Endothelial cell of umbilical vein (primary cell): ENCODE measurements at regions not wholly inside any gene's neighbourhood (a gene's known extent, or its start where the extent isn't known, plus 50 kb on each side); places are given as distances from the start of the nearest gene placed in this dataset.

Source experiments
- BruUV-seq: library from RNA; stranded (reverse); fragments of 400-500 nt; replicated peaks from 2 replicates; lab custom pipeline; 2021; lab: Mats Ljungman, UMichigan
- CTCF ChIA-PET: fragments of 300-600, 350-600 bp; sonication (Branson Sonifier 250); formaldehyde crosslinking; loops from one replicate; lab custom pipeline; 2021; ENCODE audit warnings: antibody characterized with exemption, inconsistent platforms; lab: Charles Lee
- POLR2A ChIA-PET: fragments of 300-600, 350-600 bp; sonication (Branson Sonifier 250); formaldehyde crosslinking; loops from one replicate; lab custom pipeline; 2021; ENCODE audit warnings: antibody characterized with exemption, inconsistent platforms; lab: Charles Lee
- DNase-seq: peaks from one replicate; pipeline ENCODE4 v3.0.0-alpha.2; 2011; ENCODE audit warnings: low read depth, low spot score
- FAIRE-seq: peaks from 2 replicates; lab custom pipeline; 2011; peaks lifted over from hg19 to GRCh38; lab: Jason Lieb, UNC
- H2AFZ ChIP-seq: 2 replicates; pipeline ENCODE4 v1.6.0; 2012; ENCODE audit warnings: low read depth, low read length, control low read depth, inconsistent platforms
- H3K27ac ChIP-seq: 2 replicates; pipeline ENCODE4 v1.5.1; 2011; ENCODE audit warnings: low read depth, mild to moderate bottlenecking, control low read depth, low read length, moderate library complexity; ENCODE audit not compliant: insufficient read depth
- H3K27me3 ChIP-seq, 2 experiments: 2 replicates each; pipeline versions ENCODE4 v1.6.0 to v1.6.1; 2011; ENCODE audit warnings: low read length in 2 of 2, mixed read lengths in 1 of 2; ENCODE audit not compliant: control insufficient read depth in 2 of 2, insufficient read depth in 2 of 2
- H3K36me3 ChIP-seq, 2 experiments: 2 replicates in 1 of 2; 3 replicates in 1 of 2; pipeline ENCODE4 v1.5.1; 2011; ENCODE audit warnings: low read length in 2 of 2, mild to moderate bottlenecking in 1 of 2, moderate library complexity in 1 of 2; ENCODE audit not compliant: control insufficient read depth in 2 of 2, insufficient read depth in 2 of 2; ENCODE audit errors: extremely low read depth in 1 of 2
- H3K4me1 ChIP-seq: 3 replicates; pipeline ENCODE4 v1.5.1; 2011; ENCODE audit warnings: mild to moderate bottlenecking, low read length; ENCODE audit not compliant: control insufficient read depth, insufficient read depth; ENCODE audit errors: extremely low read depth
- H3K4me2 ChIP-seq: 2 replicates; pipeline ENCODE4 v1.6.1; 2011; ENCODE audit warnings: low read length, control low read depth, mixed read lengths; ENCODE audit not compliant: insufficient read depth
- H3K4me3 ChIP-seq, 3 experiments: fragments of 200-600 bp in 1 of 3; sonication (generic), shearing (Covaris generic) in 1 of 3; replicated peaks in 1 of 3; 2 replicates each; pipeline ENCODE4 v1.5.1; 2011 to 2016; ENCODE audit warnings: control low read depth in 3 of 3, low read length in 3 of 3, mild to moderate bottlenecking in 2 of 3, inconsistent platforms in 1 of 3, low read depth in 1 of 3, moderate library complexity in 1 of 3; ENCODE audit not compliant: insufficient read depth in 1 of 3
- H3K79me2 ChIP-seq: 2 replicates; pipeline ENCODE4 v1.6.0; 2012; ENCODE audit warnings: low read length, inconsistent platforms; ENCODE audit not compliant: control insufficient read depth, insufficient read depth
- H3K9ac ChIP-seq: replicated peaks from 2 replicates; pipeline ENCODE3; 2011; ENCODE audit warnings: low read length, control low read depth; ENCODE audit not compliant: insufficient read depth; ENCODE audit errors: extremely low read depth
- H3K9me1 ChIP-seq: replicated peaks from 3 replicates; pipeline ENCODE4 v1.6.0; 2011; ENCODE audit warnings: mild to moderate bottlenecking, low read length; ENCODE audit not compliant: control insufficient read depth, insufficient read depth; ENCODE audit errors: extremely low read depth
- H3K9me3 ChIP-seq: replicated peaks from 2 replicates; pipeline ENCODE4 v1.5.1; 2012; ENCODE audit warnings: low read length, inconsistent platforms; ENCODE audit not compliant: control insufficient read depth, insufficient read depth
- H4K20me1 ChIP-seq: replicated peaks from 2 replicates; pipeline ENCODE3; 2011; ENCODE audit warnings: mild to moderate bottlenecking, low read length; ENCODE audit not compliant: control insufficient read depth, insufficient read depth; ENCODE audit errors: extremely low read depth
- EZH2 ChIP-seq: IDR thresholded peaks from 2 replicates; pipeline ENCODE4 v1.6.1; 2012; ENCODE audit warnings: borderline replicate concordance, low read depth, mild to moderate bottlenecking, moderate library complexity, low read length, inconsistent platforms; ENCODE audit not compliant: severe bottlenecking
- FOS ChIP-seq: IDR thresholded peaks from 2 replicates; pipeline ENCODE4 v1.6.1; 2011; ENCODE audit warnings: mild to moderate bottlenecking, low read length, moderate library complexity, borderline replicate concordance; ENCODE audit not compliant: insufficient read depth
- GATA2 ChIP-seq: IDR thresholded peaks from 2 replicates; pipeline ENCODE4 v1.7.0; 2011; ENCODE audit warnings: low read depth, mild to moderate bottlenecking, moderate library complexity, mixed read lengths, low read length; ENCODE audit not compliant: insufficient read length, insufficient read depth
- JUN ChIP-seq: IDR thresholded peaks from 2 replicates; pipeline ENCODE4 v1.6.1; 2011; ENCODE audit warnings: borderline replicate concordance, low read depth; ENCODE audit not compliant: insufficient read length, insufficient read depth
- MYC ChIP-seq: IDR thresholded peaks from one replicate; pipeline ENCODE4 v1.6.1; 2011; ENCODE audit warnings: mild to moderate bottlenecking, low read depth, low read length
- POLR2A ChIP-seq: IDR thresholded peaks from 2 replicates; pipeline ENCODE4 v1.6.1; 2012; ENCODE audit warnings: low read depth, mild to moderate bottlenecking, control low read depth, low read length
- POLR2AphosphoS5 ChIP-seq: IDR thresholded peaks from 2 replicates; pipeline ENCODE4 v1.6.1; 2012; ENCODE audit warnings: low read depth, mild to moderate bottlenecking, control low read depth, low read length, moderate library complexity; ENCODE audit not compliant: insufficient read depth
- dilution Hi-C: fragments of 300-500 bp; cut with MboI; formaldehyde crosslinking; loops from one replicate; pipeline ENCODE4 v1.15.0; 2019; ENCODE audit warnings: low sequenced_read_pairs; ENCODE audit not compliant: extremely low pct_ligation_motif_present
- intact Hi-C: fragments of 100-400 bp; cut with micrococcal nuclease; formaldehyde crosslinking; loops from one replicate; pipeline ENCODE4 v1.10.0; 2022
- TF ChIP-seq, protein P1 (sequence below), 2 donors: IDR thresholded peaks; 1 replicate in 1 of 2; 2 replicates in 1 of 2; pipeline ENCODE4 v1.5.1; 2011; ENCODE audit warnings: low read length in 2 of 2, mild to moderate bottlenecking in 2 of 2, moderate library complexity in 2 of 2, control low read depth in 1 of 2, inconsistent platforms in 1 of 2, low read depth in 1 of 2; ENCODE audit not compliant: insufficient read depth in 1 of 2; ENCODE audit errors: extremely low read depth in 1 of 2
- TF ChIP-seq, protein P2 (sequence below): IDR thresholded peaks from 2 replicates; pipeline ENCODE4 v1.6.1; 2011; ENCODE audit not compliant: insufficient read depth, insufficient read length

DNA sequence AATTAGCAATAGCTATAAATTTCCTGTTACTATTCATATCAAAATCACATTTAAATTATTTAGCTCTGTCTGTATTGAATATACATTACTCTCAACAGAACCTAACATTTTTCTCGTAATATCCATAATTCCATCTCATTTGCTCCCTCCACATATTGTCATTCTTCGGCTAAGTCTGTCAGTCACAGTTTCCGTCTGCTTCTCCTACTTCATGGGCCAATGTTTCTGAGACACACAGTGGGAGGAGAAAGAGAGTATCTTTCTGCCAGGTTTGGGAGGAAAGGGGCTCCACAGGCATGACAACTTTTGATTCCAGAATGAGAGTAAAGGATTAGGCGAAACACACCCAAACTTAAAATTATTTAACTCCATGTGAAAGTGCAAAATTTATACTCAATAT is 273.1 kb upstream of the SMIM21 start:
- DNase-seq (no peak), FAIRE-seq (no peak)
- H3K79me2 ChIP-seq: no peaks in the 10 kb centered on the region
- no peaks in the 10 kb centered on the region for H3K9me1 ChIP-seq
- intact Hi-C loops (no loop called here), dilution Hi-C loops (no loop called here)
- CTCF ChIA-PET: no interaction called here
- no TSS peak for BruUV-seq
- no peak overlapping the region for H3K27ac ChIP-seq
- peaks cover 3% of the 10 kb centered on the region for H3K9me3 ChIP-seq
- H3K27me3 ChIP-seq: no peaks in the 10 kb centered on the region
- no peaks in the 10 kb centered on the region for H3K4me1 ChIP-seq
- no peak overlapping the region for H3K4me3 ChIP-seq
- H3K9ac ChIP-seq: no peak overlapping the region
- H4K20me1 ChIP-seq: no peaks in the 10 kb centered on the region
- H3K4me2 ChIP-seq: no peak overlapping the region
- no peaks in the 10 kb centered on the region for H3K36me3 ChIP-seq
- POLR2A ChIA-PET: no interaction called here
- no peak overlapping the region for H2AFZ ChIP-seq
- no peak for TF ChIP-seq EZH2
- TF ChIP-seq MYC: no peak
- no peak for TF ChIP-seq FOS
- TF ChIP-seq, protein P1, sequence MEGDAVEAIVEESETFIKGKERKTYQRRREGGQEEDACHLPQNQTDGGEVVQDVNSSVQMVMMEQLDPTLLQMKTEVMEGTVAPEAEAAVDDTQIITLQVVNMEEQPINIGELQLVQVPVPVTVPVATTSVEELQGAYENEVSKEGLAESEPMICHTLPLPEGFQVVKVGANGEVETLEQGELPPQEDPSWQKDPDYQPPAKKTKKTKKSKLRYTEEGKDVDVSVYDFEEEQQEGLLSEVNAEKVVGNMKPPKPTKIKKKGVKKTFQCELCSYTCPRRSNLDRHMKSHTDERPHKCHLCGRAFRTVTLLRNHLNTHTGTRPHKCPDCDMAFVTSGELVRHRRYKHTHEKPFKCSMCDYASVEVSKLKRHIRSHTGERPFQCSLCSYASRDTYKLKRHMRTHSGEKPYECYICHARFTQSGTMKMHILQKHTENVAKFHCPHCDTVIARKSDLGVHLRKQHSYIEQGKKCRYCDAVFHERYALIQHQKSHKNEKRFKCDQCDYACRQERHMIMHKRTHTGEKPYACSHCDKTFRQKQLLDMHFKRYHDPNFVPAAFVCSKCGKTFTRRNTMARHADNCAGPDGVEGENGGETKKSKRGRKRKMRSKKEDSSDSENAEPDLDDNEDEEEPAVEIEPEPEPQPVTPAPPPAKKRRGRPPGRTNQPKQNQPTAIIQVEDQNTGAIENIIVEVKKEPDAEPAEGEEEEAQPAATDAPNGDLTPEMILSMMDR (IDR thresholded peaks at IDR 0.05; ENCODE audit: extremely low read depth in 1 of 2, insufficient read depth in 1 of 2, low read depth in 1 of 2, low read length in 2 of 2): no peak
- TF ChIP-seq JUN: no peak
- TF ChIP-seq POLR2AphosphoS5: no peak
- TF ChIP-seq POLR2A: no peak
- TF ChIP-seq GATA2: no peak
- TF ChIP-seq, protein P2, sequence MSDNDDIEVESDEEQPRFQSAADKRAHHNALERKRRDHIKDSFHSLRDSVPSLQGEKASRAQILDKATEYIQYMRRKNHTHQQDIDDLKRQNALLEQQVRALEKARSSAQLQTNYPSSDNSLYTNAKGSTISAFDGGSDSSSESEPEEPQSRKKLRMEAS: no peak
